NCI-H1694 (cell line): ENCODE measurements at regions not wholly inside any gene's neighbourhood (a gene's known extent, or its start where the extent isn't known, plus 50 kb on each side); places are given as distances from the start of the nearest gene placed in this dataset.
"Not testable (repeated sequence)": the region's sequence is repeated elsewhere in the genome, so short reads cannot be mapped to it uniquely, and the experiment has no call there.

Experiments used
- DNase-seq: peaks from one replicate; lab custom pipeline; 2025; lab: John Stamatoyannopoulos, UW

- no peak for DNase-seq
These were observed 75.1 kb downstream of the HAUS1 start for GRCh38 chr18:46179306-46179705.

GRCh38 chr18:46182633-46183358, 78.6 kb downstream of the HAUS1 start:
- DNase-seq, result no peak

GRCh38 chr18:46184296-46184695, 80.1 kb downstream of the HAUS1 start:
- not testable (repeated sequence) for DNase-seq

- DNase-seq, result no peak
These were observed 80.5 kb downstream of the HAUS1 start for GRCh38 chr18:46184727-46185126.

- DNase-seq, result no peak
These were observed 86.5 kb downstream of the HAUS1 start for GRCh38 chr18:46190667-46191066.

- no peak for DNase-seq
These were observed 92.5 kb downstream of the HAUS1 start for GRCh38 chr18:46196627-46197243.

- no peak for DNase-seq
These were observed 95.4 kb downstream of the HAUS1 start for GRCh38 chr18:46199515-46200147.

GRCh38 chr18:46200178-46201055, 96.2 kb downstream of the HAUS1 start:
- DNase-seq, result not testable (repeated sequence)

- DNase-seq, result no peak
These were observed 100.0 kb downstream of the HAUS1 start for GRCh38 chr18:46204143-46204542.

GRCh38 chr18:46207985-46208384, 103.8 kb downstream of the HAUS1 start:
- DNase-seq, result no peak

GRCh38 chr18:46209161-46209560, 105.0 kb downstream of the HAUS1 start:
- no peak for DNase-seq

- DNase-seq, result no peak
These were observed 107.6 kb downstream of the HAUS1 start for GRCh38 chr18:46211816-46212215.

- no peak for DNase-seq
These were observed 108.2 kb downstream of the HAUS1 start for GRCh38 chr18:46212398-46212797.

GRCh38 chr18:46213295-46213694, 109.1 kb downstream of the HAUS1 start:
- no peak for DNase-seq

- no peak for DNase-seq
These were observed 110.2 kb downstream of the HAUS1 start for GRCh38 chr18:46214435-46214834.

- DNase-seq, result no peak
These were observed 111.9 kb downstream of the HAUS1 start for GRCh38 chr18:46215902-46216723.

- DNase-seq, result no peak
These were observed 115.9 kb downstream of the HAUS1 start for GRCh38 chr18:46220116-46220515.

GRCh38 chr18:46222093-46222492, 117.9 kb downstream of the HAUS1 start:
- no peak for DNase-seq

- DNase-seq, result no peak
These were observed 118.7 kb downstream of the HAUS1 start for GRCh38 chr18:46222710-46223360.

- no peak for DNase-seq
These were observed 120.1 kb downstream of the HAUS1 start for GRCh38 chr18:46224181-46224775.
